ENCODE measurements at regions not wholly inside any gene's neighbourhood (a gene's known extent, or its start where the extent isn't known, plus 50 kb on each side); places are given as distances from the start of the nearest gene placed in this dataset.

- no peak for ATAC-seq (replicated peaks in 1 of 2)
- Mint-ChIP-seq H3K36me3 (ENCODE audit: insufficient read depth in 2 of 2) (no peaks in the 10 kb centered on the region), H3K4me3 (no peak overlapping the region), H3K9me3 (no peaks in the 10 kb centered on the region), H3K27ac (no peak overlapping the region), H3K4me1 (ENCODE audit: low read depth) (no peaks in the 10 kb centered on the region), H3K27me3 (ENCODE audit: low read depth) (peaks cover 4% of the 10 kb centered on the region)
- DNase-seq, result no peak
These were observed 443.7 kb downstream of the PTPRU start for GRCh38 chr1:29679828-29680558.

- Mint-ChIP-seq H3K4me1 (ENCODE audit: low read depth) (no peaks in the 10 kb centered on the region), H3K9me3 (no peaks in the 10 kb centered on the region), H3K36me3 (ENCODE audit: insufficient read depth in 2 of 2) (no peaks in the 10 kb centered on the region), H3K27me3 (ENCODE audit: low read depth) (no peaks in the 10 kb centered on the region), H3K27ac (no peak overlapping the region), H3K4me3 (no peak overlapping the region)
- ATAC-seq (replicated peaks in 1 of 2) (no peak), DNase-seq (no peak)
These were observed 443.0 kb downstream of the PTPRU start for GRCh38 chr1:29679316-29679715.

GRCh38 chr1:29677028-29678024 lies 441.0 kb downstream of the PTPRU start:
- no peaks in the 10 kb centered on the region for H3K27me3 Mint-ChIP-seq (ENCODE audit: low read depth)
- H3K9me3 Mint-ChIP-seq, result no peaks in the 10 kb centered on the region
- H3K27ac Mint-ChIP-seq, result no peak overlapping the region
- no peaks in the 10 kb centered on the region for H3K36me3 Mint-ChIP-seq (ENCODE audit: insufficient read depth in 2 of 2)
- H3K4me3 Mint-ChIP-seq, result no peak overlapping the region
- no peaks in the 10 kb centered on the region for H3K4me1 Mint-ChIP-seq (ENCODE audit: low read depth)
- ATAC-seq (replicated peaks in 1 of 2), result no peak
- no peak for DNase-seq

GRCh38 chr1:29676496-29676895 lies 440.2 kb downstream of the PTPRU start:
- DNase-seq, result no peak
- no peak for ATAC-seq (replicated peaks in 1 of 2)
- H3K36me3 Mint-ChIP-seq (ENCODE audit: insufficient read depth in 2 of 2), result no peaks in the 10 kb centered on the region
- H3K4me1 Mint-ChIP-seq (ENCODE audit: low read depth), result no peaks in the 10 kb centered on the region
- H3K9me3 Mint-ChIP-seq, result no peaks in the 10 kb centered on the region
- H3K27ac Mint-ChIP-seq, result no peak overlapping the region
- no peak overlapping the region for H3K4me3 Mint-ChIP-seq
- H3K27me3 Mint-ChIP-seq (ENCODE audit: low read depth), result no peaks in the 10 kb centered on the region

DNA sequence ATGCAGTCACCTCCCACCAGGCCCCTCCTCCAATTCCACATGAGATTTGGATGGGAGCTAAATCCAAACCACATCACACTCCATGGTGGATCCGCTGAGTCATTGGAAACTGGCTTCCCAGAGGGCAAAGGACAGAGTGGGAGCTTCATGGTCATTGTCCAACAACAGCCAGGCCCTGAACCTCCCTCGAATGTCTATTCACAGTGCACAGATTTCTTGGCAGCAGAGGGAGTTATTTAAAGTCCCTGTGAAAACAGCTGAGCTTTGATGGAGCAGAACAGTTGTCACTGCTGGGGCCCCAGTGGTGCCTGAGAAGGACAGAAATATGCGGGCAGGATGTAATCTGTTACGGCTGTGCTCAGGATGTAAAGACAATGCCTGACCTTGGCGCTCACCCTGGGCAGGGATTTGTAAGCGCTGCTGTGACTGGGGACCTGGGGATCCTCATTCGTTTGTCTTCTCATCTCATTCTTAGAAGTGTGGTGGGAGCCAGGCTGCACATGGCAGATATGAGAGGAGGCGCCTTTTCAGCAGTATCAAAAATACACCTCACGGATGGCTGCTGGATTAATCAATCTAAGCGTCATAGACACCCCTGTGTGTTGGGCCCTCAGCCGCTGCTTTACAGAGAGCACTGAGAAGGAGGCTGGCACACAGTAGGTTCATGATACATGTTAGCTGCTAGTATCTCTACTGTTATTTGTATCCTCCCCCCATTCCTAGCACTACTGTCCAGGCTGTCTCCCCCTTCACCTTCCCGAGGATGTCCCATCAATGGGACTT lies 439.4 kb downstream of the PTPRU start:
- no peak for ATAC-seq (replicated peaks in 1 of 2)
- no peak for DNase-seq
- Mint-ChIP-seq H3K9me3 (no peaks in the 10 kb centered on the region), H3K27me3 (ENCODE audit: low read depth) (no peaks in the 10 kb centered on the region), H3K4me3 (no peak overlapping the region), H3K27ac (no peak overlapping the region), H3K4me1 (ENCODE audit: low read depth) (no peaks in the 10 kb centered on the region), H3K36me3 (ENCODE audit: insufficient read depth in 2 of 2) (no peaks in the 10 kb centered on the region)

DNA sequence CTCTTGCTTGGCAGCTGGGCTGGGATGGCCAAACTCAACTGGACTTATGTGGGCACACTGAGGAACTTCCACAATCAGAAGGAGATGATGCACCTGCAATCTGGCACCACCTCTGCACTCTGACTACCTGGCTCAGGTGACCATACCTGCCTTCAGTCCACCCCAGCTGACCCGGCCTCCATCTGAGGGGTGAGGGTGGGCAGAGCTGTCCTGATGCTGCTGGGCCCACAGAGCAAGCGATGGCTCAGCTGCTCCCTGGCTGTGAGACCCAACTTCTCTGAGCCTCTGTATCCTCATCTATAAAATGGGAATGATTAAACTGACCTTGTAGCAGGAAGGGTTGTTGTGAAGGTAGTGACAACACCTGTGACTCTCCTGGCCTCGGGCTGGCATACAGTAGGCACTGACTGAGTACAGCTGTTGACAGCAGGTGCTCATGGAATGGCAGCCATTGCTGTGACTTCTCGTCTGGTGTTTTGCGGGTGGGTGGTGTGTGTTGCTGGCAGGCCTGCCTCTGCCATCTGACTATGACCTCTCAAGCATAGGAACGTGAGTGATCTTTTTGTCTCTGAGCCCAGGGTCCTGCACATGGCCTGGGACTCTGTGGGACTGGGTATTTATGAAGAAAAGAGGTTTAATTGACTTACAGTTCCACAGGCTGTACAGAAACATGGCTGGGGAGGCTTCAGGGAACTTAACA lies 438.5 kb downstream of the PTPRU start:
- H3K27me3 Mint-ChIP-seq (ENCODE audit: low read depth), result peaks cover 7% of the 10 kb centered on the region
- H3K27ac Mint-ChIP-seq, result no peak overlapping the region
- no peaks in the 10 kb centered on the region for H3K4me1 Mint-ChIP-seq (ENCODE audit: low read depth)
- no peak overlapping the region for H3K4me3 Mint-ChIP-seq
- DNase-seq (no peak), ATAC-seq (replicated peaks in 1 of 2) (no peak)
- H3K36me3 Mint-ChIP-seq (ENCODE audit: insufficient read depth in 2 of 2), result no peaks in the 10 kb centered on the region
- no peaks in the 10 kb centered on the region for H3K9me3 Mint-ChIP-seq

DNA sequence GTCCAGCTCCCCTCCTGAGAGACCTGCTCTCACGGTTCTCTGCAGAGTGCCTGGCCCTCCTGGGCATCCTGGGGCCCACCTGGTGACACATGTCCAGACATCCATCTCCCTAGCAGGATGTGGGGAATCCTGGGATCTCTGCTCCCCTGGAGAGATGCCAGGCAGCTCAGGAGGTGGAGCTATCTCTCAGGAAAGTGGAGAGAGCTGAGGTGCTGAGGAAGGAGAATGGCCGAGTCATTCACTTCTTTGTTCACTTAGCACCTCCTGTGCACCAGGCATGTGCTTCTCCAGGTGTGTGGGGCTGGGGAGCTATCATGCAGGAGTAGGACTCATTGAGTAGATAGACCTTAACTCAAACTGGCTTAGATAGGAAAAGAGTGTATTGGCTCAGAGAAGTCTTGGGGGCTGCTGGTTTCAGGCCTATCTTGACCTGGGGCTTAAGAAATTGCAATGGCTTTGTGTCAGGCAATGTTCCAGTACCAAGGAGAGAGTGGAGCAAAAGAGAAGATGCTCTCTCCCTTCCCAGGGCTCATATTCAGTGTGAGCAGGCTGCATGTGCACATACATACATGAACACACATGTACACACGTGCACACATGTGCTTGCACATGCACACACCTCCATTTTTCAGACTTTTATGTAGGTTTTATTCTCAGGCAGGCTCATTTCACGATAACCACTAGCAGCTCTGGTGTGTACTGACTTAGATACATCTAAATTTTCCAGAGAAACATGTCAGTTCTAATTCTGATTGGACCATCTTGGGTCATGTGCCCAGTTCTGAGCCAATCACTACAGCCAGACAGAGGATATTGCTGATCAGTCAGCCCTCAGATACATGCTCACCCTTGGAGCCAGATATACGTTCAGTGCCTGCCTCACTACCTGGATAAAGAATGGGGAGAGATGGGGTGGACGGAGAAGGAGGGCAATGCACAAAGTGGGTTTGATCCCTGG lies 437.6 kb downstream of the PTPRU start:
- H3K27ac Mint-ChIP-seq, result no peak overlapping the region
- H3K4me1 Mint-ChIP-seq (ENCODE audit: low read depth), result no peaks in the 10 kb centered on the region
- H3K36me3 Mint-ChIP-seq (ENCODE audit: insufficient read depth in 2 of 2), result no peaks in the 10 kb centered on the region
- peaks cover 7% of the 10 kb centered on the region for H3K27me3 Mint-ChIP-seq (ENCODE audit: low read depth)
- ATAC-seq (replicated peaks in 1 of 2) (no peak), DNase-seq (no peak)
- no peak overlapping the region for H3K4me3 Mint-ChIP-seq
- no peaks in the 10 kb centered on the region for H3K9me3 Mint-ChIP-seq

- Mint-ChIP-seq H3K9me3 (no peaks in the 10 kb centered on the region), H3K36me3 (ENCODE audit: insufficient read depth in 2 of 2) (no peaks in the 10 kb centered on the region), H3K27ac (no peak overlapping the region), H3K27me3 (ENCODE audit: low read depth) (peaks cover 7% of the 10 kb centered on the region), H3K4me3 (no peak overlapping the region), H3K4me1 (ENCODE audit: low read depth) (no peaks in the 10 kb centered on the region)
- ATAC-seq (replicated peaks in 1 of 2) (no peak), DNase-seq (no peak)
These were observed 436.8 kb downstream of the PTPRU start for GRCh38 chr1:29673228-29673500.

- Mint-ChIP-seq H3K36me3 (ENCODE audit: insufficient read depth in 2 of 2) (no peaks in the 10 kb centered on the region), H3K4me1 (ENCODE audit: low read depth) (no peaks in the 10 kb centered on the region), H3K9me3 (no peaks in the 10 kb centered on the region)
These were observed 436.3 kb downstream of the PTPRU start for GRCh38 chr1:29672416-29673227.

DNA sequence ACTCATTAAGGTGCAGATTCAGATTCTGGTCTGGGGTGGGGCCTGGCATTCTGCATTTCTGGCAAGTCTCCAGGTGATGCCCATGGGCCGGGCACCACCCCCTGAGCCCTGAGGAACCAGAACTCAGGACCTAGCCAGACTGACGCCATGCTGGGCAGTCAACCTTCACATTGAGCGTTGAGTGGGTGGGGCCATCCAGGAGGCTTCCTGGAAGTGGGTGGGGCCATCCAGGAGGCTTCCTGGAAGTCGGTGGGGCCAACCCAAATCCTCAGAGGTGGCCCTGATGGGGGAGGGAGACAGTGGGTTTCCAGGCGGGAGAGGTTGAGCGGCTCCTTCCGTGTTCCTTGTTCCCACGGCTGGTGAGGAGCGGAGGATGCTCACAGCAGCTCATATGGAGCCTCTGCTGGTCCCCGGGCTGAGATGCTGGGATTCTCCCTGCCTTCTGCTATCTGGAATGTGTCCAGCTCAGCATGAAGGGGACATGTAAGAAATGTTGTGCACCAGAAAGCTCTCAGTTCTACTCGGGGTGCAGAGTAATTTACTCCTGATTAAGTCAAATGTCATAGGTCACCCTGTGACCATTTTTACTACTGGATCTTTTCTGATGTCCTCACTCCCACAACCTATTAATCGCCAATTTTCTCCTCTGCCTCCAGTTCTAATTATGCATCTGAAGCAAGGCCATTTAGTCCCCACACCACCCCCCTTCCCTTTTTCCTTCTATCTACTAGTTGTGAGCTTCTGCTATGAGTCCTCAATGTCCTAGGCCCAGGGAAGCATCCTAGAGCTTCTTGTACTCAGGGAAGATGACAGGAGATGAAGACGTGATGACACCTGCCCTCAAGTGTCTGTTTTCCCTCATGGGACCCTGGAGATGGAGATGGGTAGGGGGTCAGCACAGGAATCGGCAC lies 435.4 kb downstream of the PTPRU start:
- Mint-ChIP-seq H3K27ac (no peak overlapping the region), H3K27me3 (ENCODE audit: low read depth) (peaks cover 7% of the 10 kb centered on the region), H3K4me3 (no peak overlapping the region), H3K36me3 (ENCODE audit: insufficient read depth in 2 of 2) (no peaks in the 10 kb centered on the region), H3K9me3 (no peaks in the 10 kb centered on the region), H3K4me1 (ENCODE audit: low read depth) (no peaks in the 10 kb centered on the region)
- no peak for DNase-seq
- ATAC-seq (replicated peaks in 1 of 2), result no peak

More at GRCh38 chr1:29672416-29673227, 436.3 kb downstream of the PTPRU start:
- ATAC-seq (replicated peaks in 1 of 2), result no peak
- no peak overlapping the region for H3K27ac Mint-ChIP-seq
- no peak for DNase-seq
- peaks cover 7% of the 10 kb centered on the region for H3K27me3 Mint-ChIP-seq (ENCODE audit: low read depth)
- H3K4me3 Mint-ChIP-seq, result no peak overlapping the region

GRCh38 chr1:29670752-29671151 lies 434.4 kb downstream of the PTPRU start:
- no peaks in the 10 kb centered on the region for H3K9me3 Mint-ChIP-seq
- peaks cover 14% of the 10 kb centered on the region for H3K27me3 Mint-ChIP-seq (ENCODE audit: low read depth)
- DNase-seq, result no peak
- H3K36me3 Mint-ChIP-seq (ENCODE audit: insufficient read depth in 2 of 2), result no peaks in the 10 kb centered on the region
- H3K27ac Mint-ChIP-seq, result no peak overlapping the region
- no peak overlapping the region for H3K4me3 Mint-ChIP-seq
- no peaks in the 10 kb centered on the region for H3K4me1 Mint-ChIP-seq (ENCODE audit: low read depth)
- ATAC-seq (replicated peaks in 1 of 2), result no peak

Data from activated T-cell treated with anti-CD3 and anti-CD28 coated beads, Interleukin-2, amount 50 U/mL, for 72 hours (primary cell).